ENCODE measurements at regions not wholly inside any gene's neighbourhood (a gene's known extent, or its start where the extent isn't known, plus 50 kb on each side); places are given as distances from the start of the nearest gene placed in this dataset.

DNA sequence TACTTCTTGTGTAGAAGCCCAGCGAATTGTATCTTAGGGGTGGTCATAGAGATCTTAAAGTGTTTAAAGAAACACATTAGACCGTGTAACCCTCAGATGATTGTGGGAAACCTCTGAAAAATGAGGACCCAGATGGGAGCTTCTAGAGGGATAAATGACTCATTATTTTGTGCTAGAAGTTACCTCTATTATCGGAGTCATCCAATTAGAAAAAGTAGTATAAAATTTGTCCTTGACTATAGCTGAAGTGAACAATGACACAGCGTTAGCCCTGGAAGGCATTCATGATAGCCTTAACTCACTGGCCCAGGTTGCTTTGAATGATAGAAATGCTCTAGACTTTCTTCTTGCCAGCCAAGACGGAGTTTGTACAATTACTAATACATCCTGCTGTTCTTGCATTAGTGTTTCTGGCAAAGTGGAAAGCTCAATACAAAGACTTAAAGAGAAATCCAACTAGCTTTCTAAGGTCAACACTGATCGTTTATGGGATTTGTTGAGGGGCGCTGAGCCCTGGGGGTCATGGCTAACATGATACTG is 178.9 kb upstream of the VEGFC start:
- H3K27ac Mint-ChIP-seq: no peak overlapping the region
- Histone ChIP-seq H3K4me1 (ENCODE audit: insufficient read depth, low read length) (no peaks in the 10 kb centered on the region), H3K9me3 (ENCODE audit: control insufficient read depth in 1 of 2, low read length in 2 of 2) (no peaks in the 10 kb centered on the region), H3K27me3 (ENCODE audit: insufficient read depth, low read length) (no peaks in the 10 kb centered on the region), H3K27ac (ENCODE audit: low read depth, low read length) (no peak overlapping the region), H3K4me3 (ENCODE audit: low read length in 2 of 2) (no peak overlapping the region), H3K36me3 (ENCODE audit: insufficient read depth, low read length) (no peaks in the 10 kb centered on the region)
- no peak for DNase-seq
- H3K4me3 Mint-ChIP-seq: no peak overlapping the region
- intact Hi-C loops (cut with micrococcal nuclease): no loop called here
- ChIA-PET CTCF (ENCODE audit: partially characterized antibody) (no interaction called here), POLR2A (ENCODE audit: partially characterized antibody) (no interaction called here)
- no peaks in the 10 kb centered on the region for H3K4me1 Mint-ChIP-seq
- H3K36me3 Mint-ChIP-seq: no peaks in the 10 kb centered on the region
- H3K9me3 Mint-ChIP-seq: no peaks in the 10 kb centered on the region
- no peaks in the 10 kb centered on the region for H3K27me3 Mint-ChIP-seq

DNA sequence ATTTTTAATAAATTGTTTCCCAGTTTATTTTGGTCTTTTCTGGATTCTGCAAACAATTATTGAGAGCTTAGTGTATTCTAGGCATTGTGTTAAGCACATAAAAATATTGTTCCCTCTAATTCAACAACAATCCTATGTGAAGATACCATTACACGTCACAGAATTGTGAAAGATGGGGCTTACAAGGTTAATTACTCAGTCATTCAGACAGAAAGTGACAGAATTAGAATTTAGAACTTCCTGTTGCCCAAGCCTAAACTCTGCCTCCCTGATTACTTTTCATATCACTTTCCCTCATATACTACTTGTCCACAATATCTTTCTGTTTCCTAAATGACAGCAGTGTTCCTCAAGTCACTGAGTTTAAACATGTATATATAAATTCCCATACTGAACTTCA is 186.7 kb upstream of the VEGFC start:
- Histone ChIP-seq H3K4me1 (ENCODE audit: insufficient read depth, low read length) (no peaks in the 10 kb centered on the region), H3K9me3 (ENCODE audit: control insufficient read depth in 1 of 2, low read length in 2 of 2) (no peaks in the 10 kb centered on the region), H3K27me3 (ENCODE audit: insufficient read depth, low read length) (no peaks in the 10 kb centered on the region), H3K36me3 (ENCODE audit: insufficient read depth, low read length) (no peaks in the 10 kb centered on the region), H3K27ac (ENCODE audit: low read depth, low read length) (no peak overlapping the region), H3K4me3 (ENCODE audit: low read length in 2 of 2) (no peak overlapping the region)
- intact Hi-C loops (cut with micrococcal nuclease): no loop called here
- no peak overlapping the region for H3K4me3 Mint-ChIP-seq
- ChIA-PET POLR2A (ENCODE audit: partially characterized antibody) (no interaction called here), CTCF (ENCODE audit: partially characterized antibody) (no interaction called here)
- peaks cover 0 to 2% (median 0%) of the 10 kb centered on the region in 8 donors for H3K9me3 Mint-ChIP-seq
- H3K27ac Mint-ChIP-seq: no peak overlapping the region
- DNase-seq: no peak
- no peaks in the 10 kb centered on the region for H3K36me3 Mint-ChIP-seq
- H3K27me3 Mint-ChIP-seq: no peaks in the 10 kb centered on the region
- no peaks in the 10 kb centered on the region for H3K4me1 Mint-ChIP-seq

DNA sequence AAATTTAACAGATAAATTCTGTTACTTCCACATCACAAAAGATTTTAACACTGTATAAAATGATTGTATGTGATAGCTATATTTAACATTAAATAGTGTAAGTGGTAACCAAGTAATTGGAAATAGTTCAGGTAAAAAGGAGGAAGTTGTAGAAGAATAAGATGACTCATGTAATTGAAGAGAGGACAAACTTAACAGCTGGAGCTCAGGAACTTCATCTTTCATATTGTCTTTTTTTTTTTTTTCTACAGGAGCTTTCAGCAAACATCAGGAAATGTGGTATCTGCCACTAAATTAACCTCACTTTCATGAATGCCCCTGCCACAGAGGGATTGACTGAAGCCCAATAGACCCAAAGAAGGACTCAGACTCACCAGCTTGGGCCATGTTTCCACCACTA is 188.4 kb upstream of the VEGFC start:
- Mint-ChIP-seq H3K27ac (no peak overlapping the region), H3K4me1 (no peaks in the 10 kb centered on the region), H3K4me3 (no peak overlapping the region), H3K27me3 (no peaks in the 10 kb centered on the region), H3K9me3 (peaks cover 0 to 2% (median 0%) of the 10 kb centered on the region in 8 donors), H3K36me3 (no peaks in the 10 kb centered on the region)
- Histone ChIP-seq H3K36me3 (ENCODE audit: insufficient read depth, low read length) (no peaks in the 10 kb centered on the region), H3K4me1 (ENCODE audit: insufficient read depth, low read length) (no peaks in the 10 kb centered on the region), H3K27me3 (ENCODE audit: insufficient read depth, low read length) (no peaks in the 10 kb centered on the region), H3K9me3 (ENCODE audit: control insufficient read depth in 1 of 2, low read length in 2 of 2) (no peaks in the 10 kb centered on the region), H3K4me3 (ENCODE audit: low read length in 2 of 2) (no peak overlapping the region), H3K27ac (ENCODE audit: low read depth, low read length) (no peak overlapping the region)
- CTCF ChIA-PET (ENCODE audit: partially characterized antibody): interaction anchor here (1.6 kb wide), 1 partner anchor 14 kb away, joined by 4 read pairs; no protein-coding TSS in a partner anchor
- intact Hi-C loops (cut with micrococcal nuclease): no loop called here
- POLR2A ChIA-PET (ENCODE audit: partially characterized antibody): no interaction called here
- no peak for DNase-seq

DNA sequence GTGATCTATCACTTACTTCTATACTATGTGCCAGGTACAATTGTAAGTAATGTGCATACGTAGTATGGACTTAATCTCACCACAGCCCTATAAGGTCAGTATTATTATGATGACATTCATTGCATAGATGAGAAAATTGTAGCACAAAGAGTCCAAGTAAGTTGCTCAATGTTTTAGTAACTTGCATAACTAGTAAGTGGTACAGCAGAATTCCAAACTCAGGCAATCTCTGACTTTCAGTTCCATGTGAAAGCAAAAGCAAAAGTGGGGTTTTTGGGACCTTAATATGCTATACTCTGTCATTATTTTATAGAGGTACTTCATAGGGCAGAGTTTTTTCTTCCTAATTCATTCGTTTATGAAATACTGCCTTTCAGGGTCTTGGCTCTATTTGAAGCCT is 188.8 kb upstream of the VEGFC start:
- no peaks in the 10 kb centered on the region for H3K36me3 Mint-ChIP-seq
- no peaks in the 10 kb centered on the region for H3K9me3 ChIP-seq (ENCODE audit: control insufficient read depth in 1 of 2, low read length in 2 of 2)
- H3K4me3 Mint-ChIP-seq: no peak overlapping the region
- no peaks in the 10 kb centered on the region for H3K36me3 ChIP-seq (ENCODE audit: insufficient read depth, low read length)
- ChIA-PET POLR2A (ENCODE audit: partially characterized antibody) (no interaction called here), CTCF (ENCODE audit: partially characterized antibody) (interaction anchor here (1.6 kb wide), 1 partner anchor 14 kb away, joined by 4 read pairs; no protein-coding TSS in a partner anchor)
- H3K27ac ChIP-seq (ENCODE audit: low read depth, low read length): no peak overlapping the region
- no peaks in the 10 kb centered on the region for H3K27me3 Mint-ChIP-seq
- H3K27me3 ChIP-seq (ENCODE audit: insufficient read depth, low read length): no peaks in the 10 kb centered on the region
- intact Hi-C loops (cut with micrococcal nuclease): no loop called here
- no peak overlapping the region for H3K27ac Mint-ChIP-seq
- H3K9me3 Mint-ChIP-seq: peaks cover 0 to 2% (median 0%) of the 10 kb centered on the region in 8 donors
- no peak overlapping the region for H3K4me3 ChIP-seq (ENCODE audit: low read length in 2 of 2)
- DNase-seq: no peak
- H3K4me1 Mint-ChIP-seq: no peaks in the 10 kb centered on the region
- no peaks in the 10 kb centered on the region for H3K4me1 ChIP-seq (ENCODE audit: insufficient read depth, low read length)

DNA sequence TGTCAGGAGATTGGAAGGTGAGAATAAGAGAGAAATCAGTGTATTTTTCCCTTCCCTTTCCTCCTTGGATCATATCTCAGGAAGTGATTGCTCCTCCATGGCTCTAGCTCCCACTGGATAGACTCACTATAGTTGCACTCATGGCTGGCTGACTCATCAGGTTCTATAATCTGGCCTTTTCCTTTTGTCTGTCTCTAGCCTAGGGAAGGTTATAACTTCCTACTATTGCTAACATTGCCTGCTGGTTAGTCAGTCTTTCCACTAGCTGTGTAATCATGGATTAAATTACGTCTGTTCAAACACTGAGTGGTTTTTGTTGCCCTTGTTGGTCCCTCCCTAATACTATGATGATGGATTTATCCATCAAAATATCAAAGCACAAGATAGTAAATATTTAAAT is 195.5 kb upstream of the VEGFC start:
- ChIA-PET CTCF (ENCODE audit: partially characterized antibody) (no interaction called here), POLR2A (ENCODE audit: partially characterized antibody) (no interaction called here)
- no peaks in the 10 kb centered on the region for H3K4me1 ChIP-seq (ENCODE audit: insufficient read depth, low read length)
- DNase-seq: no peak
- no peak overlapping the region for H3K4me3 ChIP-seq (ENCODE audit: low read length in 2 of 2)
- H3K27me3 Mint-ChIP-seq: no peaks in the 10 kb centered on the region
- peaks cover 0 to 5% (median 0%) of the 10 kb centered on the region in 8 donors for H3K9me3 Mint-ChIP-seq
- no peaks in the 10 kb centered on the region for H3K4me1 Mint-ChIP-seq
- H3K27ac ChIP-seq (ENCODE audit: low read depth, low read length): no peak overlapping the region
- intact Hi-C loops (cut with micrococcal nuclease): no loop called here
- no peaks in the 10 kb centered on the region for H3K36me3 ChIP-seq (ENCODE audit: insufficient read depth, low read length)
- H3K27ac Mint-ChIP-seq: no peak overlapping the region
- no peak overlapping the region for H3K4me3 Mint-ChIP-seq
- H3K36me3 Mint-ChIP-seq: no peaks in the 10 kb centered on the region
- no peaks in the 10 kb centered on the region for H3K9me3 ChIP-seq (ENCODE audit: control insufficient read depth in 1 of 2, low read length in 2 of 2)
- H3K27me3 ChIP-seq (ENCODE audit: insufficient read depth, low read length): no peaks in the 10 kb centered on the region

DNA sequence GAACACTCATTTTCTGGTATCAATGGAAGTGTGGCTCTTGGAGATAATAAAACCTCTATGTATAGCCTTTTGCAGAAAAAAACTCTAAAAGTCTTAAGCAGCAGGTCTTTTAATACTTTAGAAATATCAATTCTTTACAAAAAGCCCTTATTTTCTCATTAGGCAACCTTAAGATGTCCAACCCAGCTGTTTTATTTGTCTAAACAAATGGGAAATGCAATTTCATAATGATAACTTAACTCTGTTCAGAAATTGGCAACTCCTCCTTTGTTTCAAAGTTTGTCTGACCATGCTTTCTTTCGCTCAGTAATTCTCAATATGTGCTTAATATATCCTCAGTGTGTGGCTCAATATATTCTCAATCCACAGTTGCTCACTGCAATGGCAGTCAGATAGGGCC is 196.5 kb upstream of the VEGFC start:
- Mint-ChIP-seq H3K4me3 (no peak overlapping the region), H3K4me1 (no peaks in the 10 kb centered on the region), H3K27me3 (no peaks in the 10 kb centered on the region), H3K36me3 (no peaks in the 10 kb centered on the region), H3K9me3 (peaks cover 0 to 2% (median 0%) of the 10 kb centered on the region in 8 donors), H3K27ac (no peak overlapping the region)
- no peaks in the 10 kb centered on the region for H3K27me3 ChIP-seq (ENCODE audit: insufficient read depth, low read length)
- intact Hi-C loops (cut with micrococcal nuclease): no loop called here
- no peak for DNase-seq
- H3K36me3 ChIP-seq (ENCODE audit: insufficient read depth, low read length): no peaks in the 10 kb centered on the region
- H3K9me3 ChIP-seq (ENCODE audit: control insufficient read depth in 1 of 2, low read length in 2 of 2): no peaks in the 10 kb centered on the region
- H3K4me1 ChIP-seq (ENCODE audit: insufficient read depth, low read length): no peaks in the 10 kb centered on the region
- POLR2A ChIA-PET (ENCODE audit: partially characterized antibody): no interaction called here
- CTCF ChIA-PET (ENCODE audit: partially characterized antibody): no interaction called here
- no peak overlapping the region for H3K27ac ChIP-seq (ENCODE audit: low read depth, low read length)
- no peak overlapping the region for H3K4me3 ChIP-seq (ENCODE audit: low read length in 2 of 2)

DNA sequence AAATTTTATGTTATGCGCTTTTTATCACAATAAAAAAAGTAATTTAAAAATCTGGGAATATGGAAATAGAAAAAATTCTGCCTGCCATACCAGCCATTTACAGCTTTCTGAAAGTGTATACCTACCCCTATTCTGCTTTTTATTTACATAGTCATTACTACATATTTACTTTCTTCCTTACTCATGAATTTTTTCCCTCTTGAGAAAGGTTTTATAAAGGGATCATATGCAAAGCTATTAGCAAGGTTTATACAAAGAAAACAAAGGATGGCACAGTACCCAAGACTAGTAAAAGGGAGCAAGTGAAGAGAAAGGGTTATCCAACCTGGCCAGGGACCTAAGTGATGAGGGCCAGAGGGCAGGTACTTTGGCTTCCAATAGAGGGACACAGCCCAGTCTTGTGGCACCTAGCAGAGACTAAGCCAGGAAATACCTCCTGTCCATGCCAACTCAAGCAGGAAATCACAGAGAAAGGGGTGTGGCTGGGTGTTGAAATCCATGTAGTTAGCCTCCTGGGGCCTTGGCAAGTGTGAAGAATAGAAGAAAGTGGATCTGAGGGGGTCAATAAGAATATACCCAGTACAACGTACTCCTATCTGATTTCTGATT is 207.3 kb upstream of the VEGFC start:
- CTCF ChIA-PET (ENCODE audit: partially characterized antibody): no interaction called here
- no peak overlapping the region for H3K27ac Mint-ChIP-seq
- H3K4me3 ChIP-seq (ENCODE audit: low read length in 2 of 2): no peak overlapping the region
- H3K4me1 Mint-ChIP-seq: no peaks in the 10 kb centered on the region
- no peak overlapping the region for H3K27ac ChIP-seq (ENCODE audit: low read depth, low read length)
- H3K36me3 ChIP-seq (ENCODE audit: insufficient read depth, low read length): no peaks in the 10 kb centered on the region
- H3K27me3 ChIP-seq (ENCODE audit: insufficient read depth, low read length): no peaks in the 10 kb centered on the region
- intact Hi-C loops (cut with micrococcal nuclease): no loop called here
- no peaks in the 10 kb centered on the region for H3K9me3 ChIP-seq (ENCODE audit: control insufficient read depth in 1 of 2, low read length in 2 of 2)
- H3K27me3 Mint-ChIP-seq: no peaks in the 10 kb centered on the region
- DNase-seq: no peak
- no peaks in the 10 kb centered on the region for H3K36me3 Mint-ChIP-seq
- H3K4me1 ChIP-seq (ENCODE audit: insufficient read depth, low read length): no peaks in the 10 kb centered on the region
- H3K4me3 Mint-ChIP-seq: no peak overlapping the region
- peaks cover 0 to 6% (median 0%) of the 10 kb centered on the region in 8 donors for H3K9me3 Mint-ChIP-seq
- POLR2A ChIA-PET (ENCODE audit: partially characterized antibody): no interaction called here
